Keratinocyte (primary cell): ENCODE measurements at regions not wholly inside any gene's neighbourhood (a gene's known extent, or its start where the extent isn't known, plus 50 kb on each side); places are given as distances from the start of the nearest gene placed in this dataset.

Experiments
- DNase-seq: peaks from one replicate; pipeline ENCODE4 v3.0.0-alpha.2; 2011; ENCODE audit warnings: low read depth, missing footprints, low spot score
- FAIRE-seq: peaks from 2 replicates; lab custom pipeline; 2011; peaks lifted over from hg19 to GRCh38; lab: Jason Lieb, UNC
- H2AFZ ChIP-seq: 2 replicates; pipeline ENCODE4 v1.6.0; 2012; ENCODE audit warnings: low read length, control low read depth, inconsistent platforms; ENCODE audit not compliant: control insufficient read depth
- H3K27ac ChIP-seq: 2 replicates; pipeline ENCODE4 v1.5.1; 2011; ENCODE audit warnings: low read length; ENCODE audit not compliant: control insufficient read depth, insufficient read depth
- H3K27me3 ChIP-seq: 3 replicates; pipeline ENCODE4 v1.6.0; 2011; ENCODE audit warnings: low read length; ENCODE audit not compliant: control insufficient read depth, insufficient read depth; ENCODE audit errors: extremely low read depth
- H3K36me3 ChIP-seq, 2 experiments: 2 replicates in 1 of 2; 3 replicates in 1 of 2; pipeline ENCODE4 v1.5.1; 2011; ENCODE audit warnings: low read length in 2 of 2, mild to moderate bottlenecking in 1 of 2; ENCODE audit not compliant: control insufficient read depth in 2 of 2, insufficient read depth in 2 of 2; ENCODE audit errors: extremely low read depth in 1 of 2
- H3K4me1 ChIP-seq: 3 replicates; pipeline ENCODE4 v1.5.1; 2011; ENCODE audit warnings: low read length; ENCODE audit not compliant: control insufficient read depth, insufficient read depth; ENCODE audit errors: extremely low read depth
- H3K4me2 ChIP-seq: 3 replicates; pipeline ENCODE4 v1.6.0; 2011; ENCODE audit warnings: low read depth, low read length; ENCODE audit not compliant: control insufficient read depth, insufficient read depth; ENCODE audit errors: extremely low read depth
- H3K4me3 ChIP-seq, 3 experiments: fragments of 200-600 bp in 1 of 3; sonication (generic) in 1 of 3; 2 replicates in 2 of 3; 3 replicates in 1 of 3; pipeline ENCODE4 v1.5.1; 2011 to 2016; ENCODE audit warnings: low read length in 3 of 3, mild to moderate bottlenecking in 3 of 3, control low read depth in 2 of 3, inconsistent platforms in 1 of 3, low read depth in 1 of 3, mixed read lengths in 1 of 3, mixed run types in 1 of 3, moderate library complexity in 1 of 3; ENCODE audit not compliant: control insufficient read depth in 2 of 3, insufficient read depth in 2 of 3; ENCODE audit errors: extremely low read depth in 1 of 3
- H3K79me2 ChIP-seq: 2 replicates; pipeline ENCODE4 v1.6.0; 2012; ENCODE audit warnings: low read length; ENCODE audit not compliant: control insufficient read depth, insufficient read depth
- H3K9ac ChIP-seq: 3 replicates; pipeline ENCODE4 v1.6.0; 2011; ENCODE audit warnings: low read length; ENCODE audit not compliant: control insufficient read depth, insufficient read depth; ENCODE audit errors: extremely low read depth
- H3K9me1 ChIP-seq: 3 replicates; pipeline ENCODE4 v1.6.0; 2011; ENCODE audit warnings: low read length; ENCODE audit not compliant: control insufficient read depth, insufficient read depth; ENCODE audit errors: extremely low read depth
- H3K9me3 ChIP-seq: 2 replicates; pipeline ENCODE4 v1.5.1; 2012; ENCODE audit warnings: low read depth, low read length; ENCODE audit not compliant: control insufficient read depth
- H4K20me1 ChIP-seq: 3 replicates; pipeline ENCODE4 v1.6.0; 2011; ENCODE audit warnings: low read length; ENCODE audit not compliant: control insufficient read depth, insufficient read depth; ENCODE audit errors: extremely low read depth
- CTCF ChIP-seq, 3 experiments: IDR thresholded peaks in 1 of 3; conservative IDR thresholded peaks in 1 of 3; optimal IDR thresholded peaks in 1 of 3; 2 replicates in 2 of 3; 3 replicates in 1 of 3; pipeline versions ENCODE3 to v1.5.1; 2011; ENCODE audit warnings: low read length in 3 of 3, mild to moderate bottlenecking in 3 of 3, moderate library complexity in 2 of 3, control low read depth in 1 of 3, inconsistent platforms in 1 of 3; ENCODE audit not compliant: insufficient read depth in 2 of 3; ENCODE audit errors: extremely low read depth in 1 of 3
- EZH2 ChIP-seq: IDR thresholded peaks from one replicate; pipeline ENCODE4 v1.6.1; 2012; ENCODE audit warnings: inconsistent platforms, mild to moderate bottlenecking, low read length, moderate library complexity
- dilution Hi-C: fragments of 300-500 bp; cut with MboI; formaldehyde crosslinking; loops from one replicate; pipeline ENCODE4 v1.7.0; 2020; ENCODE audit warnings: low sequenced_read_pairs; ENCODE audit not compliant: extremely low pct_ligation_motif_present

GRCh38 chr10:31170636-31171035 lies 139.0 kb upstream of the ZNF438 start:
- Histone ChIP-seq H3K9ac (no peak overlapping the region), H3K27me3 (no peaks in the 10 kb centered on the region), H3K4me1 (no peaks in the 10 kb centered on the region), H3K4me3 (no peak overlapping the region), H3K9me1 (no peaks in the 10 kb centered on the region), H3K4me2 (no peak overlapping the region), H3K36me3 (no peaks in the 10 kb centered on the region), H3K27ac (no peak overlapping the region), H3K9me3 (peaks cover 2% of the 10 kb centered on the region), H3K79me2 (no peaks in the 10 kb centered on the region), H4K20me1 (no peaks in the 10 kb centered on the region), H2AFZ (no peak overlapping the region)
- FAIRE-seq (no peak), DNase-seq (no peak)
- dilution Hi-C loops = no loop called here
- TF ChIP-seq CTCF (optimal IDR thresholded peaks at IDR 0.05 in 1 of 3, IDR thresholded peaks at IDR 0.05 in 1 of 3, conservative IDR thresholded peaks at IDR 0.05 in 1 of 3; ENCODE audit: extremely low read depth in 1 of 3, insufficient read depth in 2 of 3, low read length in 3 of 3) = no peak
- TF ChIP-seq EZH2 = no peak

- H3K9me3 ChIP-seq = peaks cover 2% of the 10 kb centered on the region
- DNase-seq (no peak), FAIRE-seq (no peak)
- no peaks in the 10 kb centered on the region for H3K27me3 ChIP-seq
- H3K4me1 ChIP-seq = no peaks in the 10 kb centered on the region
- no peaks in the 10 kb centered on the region for H3K9me1 ChIP-seq
- H3K9ac ChIP-seq = no peak overlapping the region
- H3K4me2 ChIP-seq = no peak overlapping the region
- no peak for TF ChIP-seq EZH2
- TF ChIP-seq CTCF (optimal IDR thresholded peaks at IDR 0.05 in 1 of 3, IDR thresholded peaks at IDR 0.05 in 1 of 3, conservative IDR thresholded peaks at IDR 0.05 in 1 of 3; ENCODE audit: extremely low read depth in 1 of 3, insufficient read depth in 2 of 3, low read length in 3 of 3) = no peak
- no peaks in the 10 kb centered on the region for H3K36me3 ChIP-seq
- no peaks in the 10 kb centered on the region for H3K79me2 ChIP-seq
- no peak overlapping the region for H3K27ac ChIP-seq
- no peaks in the 10 kb centered on the region for H4K20me1 ChIP-seq
- no peak overlapping the region for H2AFZ ChIP-seq
- no peak overlapping the region for H3K4me3 ChIP-seq
- dilution Hi-C loops = no loop called here
Measured at GRCh38 chr10:31171402-31172083, 139.9 kb upstream of the ZNF438 start.
